IPS-18a (cell line): ENCODE measurements at regions not wholly inside any gene's neighbourhood (a gene's known extent, or its start where the extent isn't known, plus 50 kb on each side); places are given as distances from the start of the nearest gene placed in this dataset.
"Not testable (repeated sequence)": the region's sequence is repeated elsewhere in the genome, so short reads cannot be mapped to it uniquely, and the experiment has no call there.

ENCODE experiments used
- H3K27ac ChIP-seq: one replicate; pipeline ENCODE4 v1.5.1; 2013; ENCODE audit warnings: low read length
- H3K27me3 ChIP-seq: one replicate; pipeline ENCODE4 v1.6.1; 2013; ENCODE audit warnings: mild to moderate bottlenecking, low read length; ENCODE audit not compliant: control insufficient read depth, insufficient read depth
- H3K36me3 ChIP-seq: one replicate; pipeline ENCODE4 v1.6.1; 2013; ENCODE audit warnings: low read depth, low read length; ENCODE audit not compliant: control insufficient read depth
- H3K4me1 ChIP-seq: one replicate; pipeline ENCODE4 v1.6.1; 2013; ENCODE audit warnings: low read depth, low read length; ENCODE audit not compliant: control insufficient read depth
- H3K4me3 ChIP-seq: one replicate; pipeline ENCODE4 v1.5.1; 2013; ENCODE audit warnings: low read length
- H3K9ac ChIP-seq: one replicate; pipeline ENCODE4 v1.6.1; 2013; ENCODE audit warnings: mild to moderate bottlenecking, low read length, moderate library complexity
- H3K9me3 ChIP-seq: one replicate; pipeline ENCODE4 v1.6.1; 2013; ENCODE audit warnings: low read depth, low read length; ENCODE audit not compliant: control insufficient read depth

GRCh38 chr12:46711756-46712155 is 114.0 kb downstream of the SLC38A4 start:
- Histone ChIP-seq H3K27ac (no peak overlapping the region), H3K4me3 (no peak overlapping the region), H3K27me3 (no peaks in the 10 kb centered on the region), H3K9ac (no peak overlapping the region), H3K36me3 (no peaks in the 10 kb centered on the region), H3K9me3 (no peaks in the 10 kb centered on the region), H3K4me1 (no peaks in the 10 kb centered on the region)

GRCh38 chr12:46710125-46710743 is 115.6 kb downstream of the SLC38A4 start:
- no peaks in the 10 kb centered on the region for H3K27me3 ChIP-seq
- no peaks in the 10 kb centered on the region for H3K36me3 ChIP-seq
- no peak overlapping the region for H3K4me3 ChIP-seq
- H3K9ac ChIP-seq = no peak overlapping the region
- H3K4me1 ChIP-seq = no peaks in the 10 kb centered on the region
- no peak overlapping the region for H3K27ac ChIP-seq
- no peaks in the 10 kb centered on the region for H3K9me3 ChIP-seq

- H3K36me3 ChIP-seq = no peaks in the 10 kb centered on the region
- no peak overlapping the region for H3K4me3 ChIP-seq
- H3K4me1 ChIP-seq = no peaks in the 10 kb centered on the region
- H3K27ac ChIP-seq = no peak overlapping the region
- H3K27me3 ChIP-seq = no peaks in the 10 kb centered on the region
- no peak overlapping the region for H3K9ac ChIP-seq
- no peaks in the 10 kb centered on the region for H3K9me3 ChIP-seq
Observed at GRCh38 chr12:46702581-46703344, 123.0 kb downstream of the SLC38A4 start.

- H3K4me3 ChIP-seq = no peak overlapping the region
- no peak overlapping the region for H3K27ac ChIP-seq
- H3K4me1 ChIP-seq = no peaks in the 10 kb centered on the region
- H3K9me3 ChIP-seq = no peaks in the 10 kb centered on the region
- no peaks in the 10 kb centered on the region for H3K27me3 ChIP-seq
- H3K9ac ChIP-seq = no peak overlapping the region
- H3K36me3 ChIP-seq = no peaks in the 10 kb centered on the region
Observed at GRCh38 chr12:46701356-46701755, 124.4 kb downstream of the SLC38A4 start.

- H3K27ac ChIP-seq = no peak overlapping the region
- no peak overlapping the region for H3K4me3 ChIP-seq
- H3K4me1 ChIP-seq = no peaks in the 10 kb centered on the region
- H3K27me3 ChIP-seq = no peaks in the 10 kb centered on the region
- no peak overlapping the region for H3K9ac ChIP-seq
- no peaks in the 10 kb centered on the region for H3K36me3 ChIP-seq
- H3K9me3 ChIP-seq = no peaks in the 10 kb centered on the region
Observed at GRCh38 chr12:46699986-46700385, 125.8 kb downstream of the SLC38A4 start.

GRCh38 chr12:46698003-46698402 is 127.8 kb downstream of the SLC38A4 start:
- no peaks in the 10 kb centered on the region for H3K27me3 ChIP-seq
- no peak overlapping the region for H3K27ac ChIP-seq
- H3K4me3 ChIP-seq = no peak overlapping the region
- no peaks in the 10 kb centered on the region for H3K4me1 ChIP-seq
- no peak overlapping the region for H3K9ac ChIP-seq
- H3K9me3 ChIP-seq = no peaks in the 10 kb centered on the region
- H3K36me3 ChIP-seq = no peaks in the 10 kb centered on the region

- no peaks in the 10 kb centered on the region for H3K27me3 ChIP-seq
- no peak overlapping the region for H3K27ac ChIP-seq
- no peaks in the 10 kb centered on the region for H3K36me3 ChIP-seq
- H3K4me3 ChIP-seq = no peak overlapping the region
- no peak overlapping the region for H3K9ac ChIP-seq
- H3K9me3 ChIP-seq = no peaks in the 10 kb centered on the region
- H3K4me1 ChIP-seq = no peaks in the 10 kb centered on the region
Observed at GRCh38 chr12:46693518-46693917, 132.3 kb downstream of the SLC38A4 start.

- no peak overlapping the region for H3K27ac ChIP-seq
- H3K36me3 ChIP-seq = no peaks in the 10 kb centered on the region
- no peak overlapping the region for H3K9ac ChIP-seq
- H3K27me3 ChIP-seq = no peaks in the 10 kb centered on the region
- H3K4me3 ChIP-seq = no peak overlapping the region
- H3K9me3 ChIP-seq = no peaks in the 10 kb centered on the region
- H3K4me1 ChIP-seq = no peaks in the 10 kb centered on the region
Observed at GRCh38 chr12:46693034-46693433, 132.8 kb downstream of the SLC38A4 start.

- no peaks in the 10 kb centered on the region for H3K4me1 ChIP-seq
- H3K27ac ChIP-seq = no peak overlapping the region
- H3K9ac ChIP-seq = no peak overlapping the region
- H3K27me3 ChIP-seq = no peaks in the 10 kb centered on the region
- no peaks in the 10 kb centered on the region for H3K9me3 ChIP-seq
- no peak overlapping the region for H3K4me3 ChIP-seq
- no peaks in the 10 kb centered on the region for H3K36me3 ChIP-seq
Observed at GRCh38 chr12:46692606-46693005, 133.2 kb downstream of the SLC38A4 start.

GRCh38 chr12:46686267-46686942 is 139.4 kb downstream of the SLC38A4 start:
- Histone ChIP-seq H3K4me3 (no peak overlapping the region), H3K9me3 (no peaks in the 10 kb centered on the region), H3K27me3 (no peaks in the 10 kb centered on the region), H3K4me1 (no peaks in the 10 kb centered on the region), H3K9ac (no peak overlapping the region), H3K36me3 (no peaks in the 10 kb centered on the region), H3K27ac (no peak overlapping the region)

GRCh38 chr12:46684243-46684642 is 141.6 kb downstream of the SLC38A4 start:
- H3K27me3 ChIP-seq, H3K36me3 ChIP-seq, H3K4me3 ChIP-seq, H3K9me3 ChIP-seq, H3K9ac ChIP-seq, H3K27ac ChIP-seq: not testable (repeated sequence)
- H3K4me1 ChIP-seq = peaks cover 11% of the 10 kb centered on the region
